Upper lobe of right lung (tissue), 1 donor: ENCODE measurements at regions not wholly inside any gene's neighbourhood (a gene's known extent, or its start where the extent isn't known, plus 50 kb on each side); places are given as distances from the start of the nearest gene placed in this dataset.

Experiments used
- ATAC-seq: fragments of 200-7000 bp; cut with Tn5 transposase; one replicate; pipeline ENCODE4 v1.9.1; 2020; ENCODE audit warnings: mild to moderate bottlenecking, moderate library complexity
- DNase-seq: peaks from one replicate; pipeline ENCODE4 v3.0.0-alpha.2; 2020
- H3K27ac ChIP-seq: fragments of 200-600 bp; one replicate; pipeline ENCODE4 v1.8.0; 2022
- H3K27me3 ChIP-seq: fragments of 200-600 bp; one replicate; pipeline ENCODE4 v1.8.0; 2022; ENCODE audit warnings: mild to moderate bottlenecking
- H3K36me3 ChIP-seq: fragments of 200-600 bp; one replicate; pipeline ENCODE4 v1.8.0; 2022
- H3K4me1 ChIP-seq: fragments of 200-600 bp; one replicate; pipeline ENCODE4 v1.8.0; 2022
- H3K4me3 ChIP-seq: fragments of 200-600 bp; one replicate; pipeline ENCODE4 v1.8.0; 2022; ENCODE audit warnings: mild to moderate bottlenecking
- H3K9me3 ChIP-seq: fragments of 200-600 bp; one replicate; pipeline ENCODE4 v1.8.0; 2022
- intact Hi-C: fragments of 100-400 bp; cut with DNase I; formaldehyde crosslinking; loops from one replicate; pipeline ENCODE4 v1.11.0; 2022
- TF ChIP-seq, protein P1 (sequence below): fragments of 200-600 bp; IDR thresholded peaks from one replicate; pipeline ENCODE4 v1.8.0; 2022; ENCODE audit warnings: antibody characterized with exemption
- donor health status: DM: no; HTN: yes; CAD: no; lungs with severe emphysema.

- no peak overlapping the region for H3K4me3 ChIP-seq
- no peaks in the 10 kb centered on the region for H3K9me3 ChIP-seq
- H3K36me3 ChIP-seq, result no peaks in the 10 kb centered on the region
- no peak for ATAC-seq
- no peak for DNase-seq
- intact Hi-C loops, result no loop called here
- H3K27me3 ChIP-seq, result no peaks in the 10 kb centered on the region
- H3K27ac ChIP-seq, result no peak overlapping the region
- H3K4me1 ChIP-seq, result peaks cover 15% of the 10 kb centered on the region
- TF ChIP-seq, protein P1, sequence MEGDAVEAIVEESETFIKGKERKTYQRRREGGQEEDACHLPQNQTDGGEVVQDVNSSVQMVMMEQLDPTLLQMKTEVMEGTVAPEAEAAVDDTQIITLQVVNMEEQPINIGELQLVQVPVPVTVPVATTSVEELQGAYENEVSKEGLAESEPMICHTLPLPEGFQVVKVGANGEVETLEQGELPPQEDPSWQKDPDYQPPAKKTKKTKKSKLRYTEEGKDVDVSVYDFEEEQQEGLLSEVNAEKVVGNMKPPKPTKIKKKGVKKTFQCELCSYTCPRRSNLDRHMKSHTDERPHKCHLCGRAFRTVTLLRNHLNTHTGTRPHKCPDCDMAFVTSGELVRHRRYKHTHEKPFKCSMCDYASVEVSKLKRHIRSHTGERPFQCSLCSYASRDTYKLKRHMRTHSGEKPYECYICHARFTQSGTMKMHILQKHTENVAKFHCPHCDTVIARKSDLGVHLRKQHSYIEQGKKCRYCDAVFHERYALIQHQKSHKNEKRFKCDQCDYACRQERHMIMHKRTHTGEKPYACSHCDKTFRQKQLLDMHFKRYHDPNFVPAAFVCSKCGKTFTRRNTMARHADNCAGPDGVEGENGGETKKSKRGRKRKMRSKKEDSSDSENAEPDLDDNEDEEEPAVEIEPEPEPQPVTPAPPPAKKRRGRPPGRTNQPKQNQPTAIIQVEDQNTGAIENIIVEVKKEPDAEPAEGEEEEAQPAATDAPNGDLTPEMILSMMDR, result no peak
Measured at GRCh38 chr2:207252979-207253645, 87.4 kb upstream of the KLF7 start.

GRCh38 chr2:207253666-207254345 lies 88.1 kb upstream of the KLF7 start:
- ATAC-seq (no peak), DNase-seq (no peak)
- H3K27ac ChIP-seq, result no peak overlapping the region
- H3K36me3 ChIP-seq, result no peaks in the 10 kb centered on the region
- no peaks in the 10 kb centered on the region for H3K27me3 ChIP-seq
- intact Hi-C loops, result no loop called here
- no peak overlapping the region for H3K4me3 ChIP-seq
- TF ChIP-seq, protein P1, result no peak
- H3K4me1 ChIP-seq, result peaks cover 21% of the 10 kb centered on the region
- no peaks in the 10 kb centered on the region for H3K9me3 ChIP-seq

DNA sequence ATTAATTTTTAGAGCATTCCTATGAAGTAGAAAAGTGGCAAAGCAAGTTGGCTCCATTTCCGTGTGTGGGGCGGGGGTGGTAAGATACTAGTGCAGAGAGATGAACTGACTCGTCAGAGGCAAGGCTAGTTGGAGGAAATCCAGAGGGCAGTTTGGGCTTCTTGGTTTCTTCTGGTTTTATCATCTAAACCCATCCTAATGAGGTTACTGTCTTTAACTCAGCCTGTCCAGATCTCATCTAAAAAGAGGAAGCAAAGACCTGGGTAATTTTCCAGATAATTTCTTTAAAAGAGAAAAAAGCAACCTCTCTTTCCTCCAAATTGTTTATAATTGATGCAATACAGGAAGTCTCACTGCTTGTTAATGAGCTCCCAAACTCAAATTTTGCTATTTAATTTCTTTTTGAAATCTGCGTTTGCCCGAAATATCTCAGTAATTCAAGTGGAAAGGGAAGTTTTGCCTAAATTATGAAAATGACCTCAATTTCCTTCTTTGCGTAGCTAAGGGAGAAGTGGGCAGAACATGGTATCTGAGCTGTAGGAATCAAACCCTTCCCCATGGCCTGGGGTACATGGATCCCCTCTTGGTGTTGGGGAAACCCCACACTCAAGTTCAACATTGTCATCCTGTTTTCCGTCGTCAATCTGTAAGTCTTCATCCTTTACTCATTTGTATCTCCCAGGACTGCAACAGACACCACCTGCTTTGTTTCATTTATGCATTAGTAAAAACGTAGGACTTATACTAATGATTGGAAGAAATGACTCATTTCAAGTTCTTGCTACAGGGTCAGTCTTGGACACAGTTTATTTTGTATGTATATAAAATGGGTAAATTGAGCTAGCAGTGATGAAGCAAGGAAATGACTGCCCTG lies 89.1 kb upstream of the KLF7 start:
- DNase-seq (no peak), ATAC-seq (no peak)
- TF ChIP-seq, protein P1, result no peak
- peaks cover 22% of the 10 kb centered on the region for H3K4me1 ChIP-seq
- no peaks in the 10 kb centered on the region for H3K9me3 ChIP-seq
- H3K27ac ChIP-seq, result no peak overlapping the region
- intact Hi-C loops, result no loop called here
- no peak overlapping the region for H3K4me3 ChIP-seq
- H3K36me3 ChIP-seq, result no peaks in the 10 kb centered on the region
- H3K27me3 ChIP-seq, result no peaks in the 10 kb centered on the region

DNA sequence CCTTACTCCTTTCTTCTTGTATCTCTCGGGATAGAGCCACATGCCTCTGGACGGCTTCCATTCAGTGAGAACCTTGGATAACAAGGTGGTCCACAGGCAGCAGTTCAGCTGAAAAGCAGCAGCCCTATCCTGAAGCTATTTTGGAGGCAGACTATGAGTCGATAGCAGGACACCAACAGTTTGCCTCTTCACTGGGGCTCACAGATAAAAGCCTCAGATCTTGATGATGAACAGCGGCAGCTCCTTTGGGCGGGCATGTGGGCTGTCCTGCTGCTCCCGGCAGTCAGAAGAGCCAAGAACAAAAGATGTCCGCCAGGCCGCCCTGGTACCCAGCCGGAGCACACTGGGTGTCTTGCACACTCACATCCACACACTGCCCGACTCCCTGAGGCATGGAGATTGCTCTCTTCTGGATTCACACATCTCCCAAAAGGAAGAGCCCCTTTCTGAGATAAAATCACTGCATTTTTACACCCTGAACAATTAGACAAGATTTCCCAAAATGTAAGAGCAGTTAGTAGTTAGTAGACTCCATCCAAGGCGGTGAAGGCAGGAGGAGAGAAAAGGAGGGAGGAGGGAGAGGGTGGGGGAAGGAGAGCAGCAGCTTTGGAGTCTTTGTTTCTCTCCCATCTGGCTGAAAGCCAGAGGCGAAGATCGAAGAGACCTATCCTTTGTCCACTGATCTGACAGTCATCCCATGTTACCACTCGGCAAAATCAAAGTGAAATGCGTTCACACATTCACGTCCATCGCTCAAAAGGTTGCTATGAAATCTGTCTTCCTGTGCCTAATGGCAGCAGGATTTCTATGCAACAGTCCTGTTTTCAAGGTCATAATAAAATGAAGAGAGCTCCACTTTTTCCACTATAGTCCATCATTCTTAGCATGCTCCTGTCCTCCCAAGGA lies 90.1 kb upstream of the KLF7 start:
- no peak for ATAC-seq
- DNase-seq, result no peak
- intact Hi-C loops, result no loop called here
- H3K36me3 ChIP-seq, result no peaks in the 10 kb centered on the region
- TF ChIP-seq, protein P1, result no peak
- no peak overlapping the region for H3K27ac ChIP-seq
- no peaks in the 10 kb centered on the region for H3K9me3 ChIP-seq
- H3K4me1 ChIP-seq, result peaks cover 22% of the 10 kb centered on the region
- H3K27me3 ChIP-seq, result no peaks in the 10 kb centered on the region
- H3K4me3 ChIP-seq, result no peak overlapping the region

DNA sequence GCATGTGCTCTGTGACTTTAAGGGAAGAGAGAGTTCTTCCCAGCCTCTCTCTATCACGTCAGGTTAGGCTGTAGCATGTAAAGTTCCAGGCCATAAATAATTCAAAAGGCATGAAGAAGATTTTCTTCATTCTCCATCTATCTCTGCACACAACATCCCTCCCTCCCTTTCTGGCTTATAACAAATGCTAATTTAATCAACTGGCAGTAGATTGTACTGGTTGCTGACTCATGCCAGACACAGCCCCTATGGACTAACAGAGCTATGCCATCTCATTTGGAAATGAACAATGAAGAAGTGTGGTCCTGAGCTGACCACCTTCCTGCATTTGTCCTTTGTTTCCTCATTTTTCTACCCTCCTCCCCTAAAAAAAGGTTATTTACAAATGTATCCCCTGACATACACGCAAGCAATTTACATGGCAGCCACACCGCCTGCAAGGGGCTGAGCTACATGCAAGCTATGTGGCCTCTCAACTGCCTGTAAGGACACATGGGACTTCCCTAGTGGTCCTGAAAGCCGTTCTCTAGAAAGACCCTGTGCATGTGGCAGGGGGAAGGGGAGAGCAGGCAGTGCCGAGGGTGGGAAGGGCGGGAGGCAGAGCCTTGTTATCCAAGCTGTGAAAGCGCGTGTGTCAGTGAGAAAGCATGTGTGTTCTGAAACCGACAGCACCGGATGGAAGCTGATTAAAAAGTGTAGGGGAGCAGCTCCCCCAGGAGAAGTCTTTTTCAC lies 90.9 kb upstream of the KLF7 start:
- TF ChIP-seq, protein P1, result no peak
- no peak for ATAC-seq
- Histone ChIP-seq H3K4me1 (peaks cover 22% of the 10 kb centered on the region), H3K27me3 (no peaks in the 10 kb centered on the region), H3K9me3 (no peaks in the 10 kb centered on the region), H3K36me3 (no peaks in the 10 kb centered on the region), H3K27ac (no peak overlapping the region), H3K4me3 (no peak overlapping the region)
- intact Hi-C loops, result no loop called here
- no peak for DNase-seq
